ENCODE measurements at regions not wholly inside any gene's neighbourhood (a gene's known extent, or its start where the extent isn't known, plus 50 kb on each side); places are given as distances from the start of the nearest gene placed in this dataset.

GRCh38 chr6:6793388-6794250 lies 205.1 kb downstream of the LY86 start:
- H3K9me3 ChIP-seq (ENCODE audit: control insufficient read depth in 5 of 5, low read length in 5 of 5): no peaks in the 10 kb centered on the region
- H3K27ac ChIP-seq (ENCODE audit: low read depth, low read length): no peak overlapping the region
- H3K36me3 ChIP-seq (ENCODE audit: control insufficient read depth in 5 of 5, insufficient read depth in 5 of 5, low read length in 5 of 5): no peaks in the 10 kb centered on the region
- no peak overlapping the region for H3K9ac ChIP-seq (ENCODE audit: low read length in 5 of 5)
- no peak overlapping the region for H3K4me3 ChIP-seq (ENCODE audit: low read depth in 1 of 5, low read length in 5 of 5)
- H3K27me3 ChIP-seq (ENCODE audit: control insufficient read depth in 5 of 5, insufficient read depth in 4 of 5, low read length in 5 of 5): no peaks in the 10 kb centered on the region
- H3K4me1 ChIP-seq (ENCODE audit: control insufficient read depth in 5 of 5, insufficient read depth in 5 of 5, low read length in 5 of 5): peaks cover 0 to 11% (median 5%) of the 10 kb centered on the region in 5 donors

- H3K27ac ChIP-seq (ENCODE audit: low read depth, low read length): no peak overlapping the region
- H3K36me3 ChIP-seq (ENCODE audit: control insufficient read depth in 5 of 5, insufficient read depth in 5 of 5, low read length in 5 of 5): no peaks in the 10 kb centered on the region
- H3K9ac ChIP-seq (ENCODE audit: low read length in 5 of 5): no peak overlapping the region
- no peaks in the 10 kb centered on the region for H3K27me3 ChIP-seq (ENCODE audit: control insufficient read depth in 5 of 5, insufficient read depth in 4 of 5, low read length in 5 of 5)
- H3K4me3 ChIP-seq (ENCODE audit: low read depth in 1 of 5, low read length in 5 of 5): no peak overlapping the region
- peaks cover 3 to 18% (median 14%) of the 10 kb centered on the region in 5 donors for H3K4me1 ChIP-seq (ENCODE audit: control insufficient read depth in 5 of 5, insufficient read depth in 5 of 5, low read length in 5 of 5)
- H3K9me3 ChIP-seq (ENCODE audit: control insufficient read depth in 5 of 5, low read length in 5 of 5): no peaks in the 10 kb centered on the region
These were observed 206.9 kb downstream of the LY86 start for GRCh38 chr6:6795393-6795792.

- Histone ChIP-seq H3K27ac (ENCODE audit: low read depth, low read length) (no peak overlapping the region), H3K9ac (ENCODE audit: low read length in 5 of 5) (no peak overlapping the region), H3K27me3 (ENCODE audit: control insufficient read depth in 5 of 5, insufficient read depth in 4 of 5, low read length in 5 of 5) (no peaks in the 10 kb centered on the region), H3K4me3 (ENCODE audit: low read depth in 1 of 5, low read length in 5 of 5) (no peak overlapping the region), H3K4me1 (ENCODE audit: control insufficient read depth in 5 of 5, insufficient read depth in 5 of 5, low read length in 5 of 5) (peaks cover 3 to 18% (median 13%) of the 10 kb centered on the region in 5 donors), H3K9me3 (ENCODE audit: control insufficient read depth in 5 of 5, low read length in 5 of 5) (no peaks in the 10 kb centered on the region), H3K36me3 (ENCODE audit: control insufficient read depth in 5 of 5, insufficient read depth in 5 of 5, low read length in 5 of 5) (no peaks in the 10 kb centered on the region)
These were observed 208.3 kb downstream of the LY86 start for GRCh38 chr6:6796818-6797217.

- no peaks in the 10 kb centered on the region for H3K36me3 ChIP-seq (ENCODE audit: control insufficient read depth in 5 of 5, insufficient read depth in 5 of 5, low read length in 5 of 5)
- H3K4me1 ChIP-seq (ENCODE audit: control insufficient read depth in 5 of 5, insufficient read depth in 5 of 5, low read length in 5 of 5): peaks cover 3 to 18% (median 13%) of the 10 kb centered on the region in 5 donors
- H3K9me3 ChIP-seq (ENCODE audit: control insufficient read depth in 5 of 5, low read length in 5 of 5): no peaks in the 10 kb centered on the region
- H3K27me3 ChIP-seq (ENCODE audit: control insufficient read depth in 5 of 5, insufficient read depth in 4 of 5, low read length in 5 of 5): no peaks in the 10 kb centered on the region
- H3K9ac ChIP-seq (ENCODE audit: low read length in 5 of 5): no peak overlapping the region
- no peak overlapping the region for H3K27ac ChIP-seq (ENCODE audit: low read depth, low read length)
- H3K4me3 ChIP-seq (ENCODE audit: low read depth in 1 of 5, low read length in 5 of 5): no peak overlapping the region
These were observed 209.9 kb downstream of the LY86 start for GRCh38 chr6:6798448-6798860.

GRCh38 chr6:6801005-6801335 lies 212.4 kb downstream of the LY86 start:
- no peak overlapping the region for H3K9ac ChIP-seq (ENCODE audit: low read length in 5 of 5)

DNA sequence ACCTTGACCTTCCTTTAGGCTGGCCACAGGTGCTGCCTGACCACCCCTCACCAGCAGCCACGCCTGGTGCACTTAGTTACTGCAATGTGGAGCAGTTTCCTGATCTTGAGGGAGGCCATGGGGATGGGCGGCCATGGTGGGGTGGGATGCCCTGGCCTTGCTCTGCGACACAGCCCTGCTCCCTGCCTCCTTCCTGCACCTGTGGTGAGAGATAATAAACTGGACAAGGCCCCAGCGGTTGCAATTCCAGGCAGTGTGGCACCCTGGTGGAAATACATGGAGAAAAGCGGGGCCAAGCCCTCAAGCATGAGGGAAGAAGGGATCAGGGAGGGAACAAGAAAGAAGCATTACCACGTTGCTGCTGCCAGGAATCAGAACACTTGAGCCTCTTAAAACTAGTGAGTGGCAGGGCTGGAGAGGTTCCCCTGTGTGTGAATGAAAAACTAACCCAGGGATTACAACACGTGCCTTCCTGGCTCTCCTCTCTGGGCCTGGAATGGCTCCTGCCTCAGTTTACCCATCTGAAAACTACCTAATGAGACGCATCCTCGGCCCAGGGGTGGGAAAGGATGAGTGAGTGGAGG lies 213.2 kb downstream of the LY86 start:
- peaks cover 3 to 24% (median 17%) of the 10 kb centered on the region in 5 donors for H3K4me1 ChIP-seq (ENCODE audit: control insufficient read depth in 5 of 5, insufficient read depth in 5 of 5, low read length in 5 of 5)
- no peak overlapping the region for H3K27ac ChIP-seq (ENCODE audit: low read depth, low read length)
- H3K9me3 ChIP-seq (ENCODE audit: control insufficient read depth in 5 of 5, low read length in 5 of 5): peaks cover 0 to 5% (median 0%) of the 10 kb centered on the region in 5 donors
- no peak overlapping the region for H3K9ac ChIP-seq (ENCODE audit: low read length in 5 of 5)
- no peaks in the 10 kb centered on the region for H3K36me3 ChIP-seq (ENCODE audit: control insufficient read depth in 5 of 5, insufficient read depth in 5 of 5, low read length in 5 of 5)
- no peak overlapping the region for H3K4me3 ChIP-seq (ENCODE audit: low read depth in 1 of 5, low read length in 5 of 5)
- no peaks in the 10 kb centered on the region for H3K27me3 ChIP-seq (ENCODE audit: control insufficient read depth in 5 of 5, insufficient read depth in 4 of 5, low read length in 5 of 5)

More at GRCh38 chr6:6801005-6801335, 212.4 kb downstream of the LY86 start:
- Histone ChIP-seq H3K9me3 (ENCODE audit: control insufficient read depth in 5 of 5, low read length in 5 of 5) (peaks cover 0 to 5% (median 0%) of the 10 kb centered on the region in 5 donors), H3K4me3 (ENCODE audit: low read depth in 1 of 5, low read length in 5 of 5) (no peak overlapping the region), H3K27me3 (ENCODE audit: control insufficient read depth in 5 of 5, insufficient read depth in 4 of 5, low read length in 5 of 5) (no peaks in the 10 kb centered on the region), H3K4me1 (ENCODE audit: control insufficient read depth in 5 of 5, insufficient read depth in 5 of 5, low read length in 5 of 5) (peaks cover 3 to 18% (median 13%) of the 10 kb centered on the region in 5 donors), H3K27ac (ENCODE audit: low read depth, low read length) (no peak overlapping the region), H3K36me3 (ENCODE audit: control insufficient read depth in 5 of 5, insufficient read depth in 5 of 5, low read length in 5 of 5) (no peaks in the 10 kb centered on the region)

DNA sequence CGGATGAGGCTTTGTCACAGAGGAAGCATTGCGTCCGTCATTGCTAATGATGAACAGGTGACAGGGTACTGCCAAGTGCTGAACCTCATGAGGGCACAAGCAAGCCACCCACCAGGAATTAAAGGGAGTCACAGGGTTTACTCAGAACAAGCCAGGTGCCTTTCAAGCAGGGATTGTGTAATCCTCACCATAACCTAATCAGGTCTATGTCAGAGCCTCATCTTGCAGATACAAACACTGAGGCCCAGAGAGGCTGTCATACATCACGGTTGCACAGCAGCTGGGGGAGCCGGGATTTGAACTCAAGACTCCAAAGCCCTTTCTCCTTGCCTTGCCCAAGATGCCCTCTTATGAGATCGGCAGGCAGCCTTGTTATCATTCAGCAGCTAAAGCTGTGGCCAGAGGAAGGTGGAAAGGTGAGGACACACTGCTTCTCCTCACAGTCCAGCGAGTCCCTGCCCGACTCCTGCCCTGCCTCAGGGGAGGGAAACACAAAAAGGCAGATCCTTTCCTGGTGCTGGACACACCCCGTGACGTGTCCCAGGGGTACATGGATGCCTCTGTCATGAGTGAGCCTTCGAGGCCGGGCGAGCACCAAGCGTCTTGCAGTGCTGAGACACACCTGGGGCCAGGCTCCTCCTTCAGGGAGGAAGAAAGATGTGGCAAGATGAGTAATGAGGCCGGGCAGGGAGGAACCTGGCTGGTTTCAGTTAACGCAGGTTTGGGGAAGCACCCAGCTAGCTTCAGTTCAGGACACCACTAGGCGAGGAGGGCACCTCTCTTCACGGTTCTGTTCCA lies 214.9 kb downstream of the LY86 start:
- no peaks in the 10 kb centered on the region for H3K27me3 ChIP-seq (ENCODE audit: control insufficient read depth in 5 of 5, insufficient read depth in 4 of 5, low read length in 5 of 5)
- H3K4me1 ChIP-seq (ENCODE audit: control insufficient read depth in 5 of 5, insufficient read depth in 5 of 5, low read length in 5 of 5): peaks cover 7 to 38% (median 32%) of the 10 kb centered on the region in 5 donors
- no peak overlapping the region for H3K27ac ChIP-seq (ENCODE audit: low read depth, low read length)
- H3K36me3 ChIP-seq (ENCODE audit: control insufficient read depth in 5 of 5, insufficient read depth in 5 of 5, low read length in 5 of 5): no peaks in the 10 kb centered on the region
- H3K4me3 ChIP-seq (ENCODE audit: low read depth in 1 of 5, low read length in 5 of 5): no peak overlapping the region
- H3K9ac ChIP-seq (ENCODE audit: low read length in 5 of 5): no peak overlapping the region
- peaks cover 0 to 5% (median 0%) of the 10 kb centered on the region in 5 donors for H3K9me3 ChIP-seq (ENCODE audit: control insufficient read depth in 5 of 5, low read length in 5 of 5)

DNA sequence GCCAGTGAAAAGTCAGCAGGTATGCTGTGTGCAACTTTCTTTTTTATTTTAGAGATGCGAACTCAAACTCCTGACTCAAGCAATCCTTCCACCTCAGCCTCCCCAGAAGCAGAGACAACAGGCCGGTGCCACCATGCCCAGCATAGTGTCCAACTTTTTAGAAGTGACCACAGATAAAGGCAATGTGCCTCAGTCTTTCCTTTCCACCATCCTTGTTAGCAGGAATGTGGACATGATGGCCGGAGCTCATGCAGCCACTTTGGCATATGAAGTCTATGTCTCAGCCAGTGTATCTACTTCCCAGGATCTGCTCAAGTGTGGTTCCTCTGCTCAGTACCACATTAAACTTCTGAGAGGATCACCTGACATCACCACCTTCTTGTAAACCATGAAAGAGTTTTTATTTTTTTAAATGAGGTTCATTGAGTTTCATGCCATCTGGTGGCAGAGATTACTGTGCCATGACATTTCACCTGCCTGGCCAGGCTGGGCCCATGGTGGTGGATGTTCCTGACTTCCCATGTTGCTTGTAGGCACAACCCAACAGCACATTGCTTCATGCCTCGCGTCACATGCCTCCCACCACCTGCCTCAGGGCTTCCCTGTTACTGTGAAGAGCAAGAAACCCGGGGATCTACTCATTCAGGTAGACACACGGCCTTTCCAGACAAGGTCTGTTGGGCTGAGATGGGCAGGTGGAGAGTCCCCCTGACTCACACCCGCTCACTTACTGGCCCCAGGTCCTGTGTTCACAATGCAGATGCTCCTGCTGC lies 216.5 kb downstream of the LY86 start:
- Histone ChIP-seq H3K36me3 (ENCODE audit: control insufficient read depth in 5 of 5, insufficient read depth in 5 of 5, low read length in 5 of 5) (no peaks in the 10 kb centered on the region), H3K27me3 (ENCODE audit: control insufficient read depth in 5 of 5, insufficient read depth in 4 of 5, low read length in 5 of 5) (no peaks in the 10 kb centered on the region), H3K9ac (ENCODE audit: low read length in 5 of 5) (no peak overlapping the region), H3K4me1 (ENCODE audit: control insufficient read depth in 5 of 5, insufficient read depth in 5 of 5, low read length in 5 of 5) (peaks cover 9 to 36% (median 33%) of the 10 kb centered on the region in 5 donors), H3K27ac (ENCODE audit: low read depth, low read length) (no peak overlapping the region), H3K9me3 (ENCODE audit: control insufficient read depth in 5 of 5, low read length in 5 of 5) (peaks cover 0 to 5% (median 0%) of the 10 kb centered on the region in 5 donors), H3K4me3 (ENCODE audit: low read depth in 1 of 5, low read length in 5 of 5) (no peak overlapping the region)

DNA sequence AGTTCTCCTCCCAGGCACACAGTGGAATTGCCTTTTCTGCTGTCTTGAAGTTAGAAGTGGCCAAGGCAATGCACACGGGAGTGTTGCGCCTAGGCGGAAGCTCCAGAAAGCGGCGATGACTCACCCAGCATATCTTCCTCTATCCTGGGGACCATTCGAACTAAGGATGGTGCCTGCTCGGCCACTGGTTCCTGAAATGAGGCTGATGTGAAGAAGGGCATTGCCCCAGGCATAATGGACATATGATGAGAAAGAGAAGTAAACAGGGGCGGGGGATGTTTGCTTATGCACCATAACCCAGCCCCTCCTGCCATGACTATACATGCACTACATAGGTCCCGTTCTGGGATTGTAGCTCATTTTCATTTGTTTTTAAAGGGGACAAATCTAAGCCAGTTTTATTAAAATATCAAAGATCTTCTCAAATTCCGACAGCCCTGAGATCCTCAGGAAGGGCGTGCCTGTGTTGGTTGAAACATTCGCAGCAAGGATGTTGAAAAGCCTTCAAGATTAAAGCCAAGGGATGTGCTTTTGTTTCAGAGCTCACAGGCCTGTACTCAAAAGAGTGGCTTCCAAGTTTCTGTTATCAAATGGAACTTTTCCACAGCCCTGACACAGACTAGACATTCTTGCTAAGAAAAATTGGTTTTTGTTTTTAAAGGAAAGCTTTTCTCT lies 218.5 kb downstream of the LY86 start:
- peak overlapping the region; percentile 61 for H3K27ac ChIP-seq (ENCODE audit: low read depth, low read length)
- H3K4me1 ChIP-seq (ENCODE audit: control insufficient read depth in 5 of 5, insufficient read depth in 5 of 5, low read length in 5 of 5): peaks cover 9 to 45% (median 44%) of the 10 kb centered on the region in 5 donors
- H3K36me3 ChIP-seq (ENCODE audit: control insufficient read depth in 5 of 5, insufficient read depth in 5 of 5, low read length in 5 of 5): no peaks in the 10 kb centered on the region
- no peaks in the 10 kb centered on the region for H3K27me3 ChIP-seq (ENCODE audit: control insufficient read depth in 5 of 5, insufficient read depth in 4 of 5, low read length in 5 of 5)
- no peak overlapping the region for H3K4me3 ChIP-seq (ENCODE audit: low read depth in 1 of 5, low read length in 5 of 5)
- peak overlapping the region in 1 of 5 donors; percentile 22 for H3K9ac ChIP-seq (ENCODE audit: low read length in 5 of 5)
- H3K9me3 ChIP-seq (ENCODE audit: control insufficient read depth in 5 of 5, low read length in 5 of 5): peaks cover 0 to 5% (median 0%) of the 10 kb centered on the region in 5 donors

Data from subcutaneous abdominal adipose tissue (tissue), 5 donors.